B cell (primary cell): ENCODE measurements at regions not wholly inside any gene's neighbourhood (a gene's known extent, or its start where the extent isn't known, plus 50 kb on each side); places are given as distances from the start of the nearest gene placed in this dataset.

Experiments
- ATAC-seq: fragments of 200-7000 bp; cut with Tn5 transposase; one replicate; pipeline ENCODE4 v1.10.0; 2021; ENCODE audit warnings: low read depth, mild to moderate bottlenecking, moderate number of reproducible peaks, moderate library complexity
- CTCF ChIA-PET: fragments of 350-600 bp; sonication (Branson Sonifier 250); formaldehyde crosslinking; loops from one replicate; lab custom pipeline; 2021; ENCODE audit warnings: antibody characterized with exemption, inconsistent platforms; lab: Charles Lee
- POLR2A ChIA-PET: fragments of 350-600 bp; sonication (Branson Sonifier 250); formaldehyde crosslinking; loops from one replicate; lab custom pipeline; 2021; ENCODE audit warnings: antibody characterized with exemption; lab: Charles Lee
- DNase-seq: peaks from one replicate; pipeline ENCODE4 v3.0.0; 2013
- H2AFZ ChIP-seq: 2 replicates; pipeline ENCODE4 v1.6.1; 2012; ENCODE audit warnings: mild to moderate bottlenecking, low read depth, low read length; ENCODE audit not compliant: insufficient read depth, poor library complexity, severe bottlenecking
- H3K27ac ChIP-seq, 2 donors: 1 replicate in 1 of 2; 2 replicates in 1 of 2; pipeline ENCODE4 v1.5.1; 2012 to 2013; ENCODE audit warnings: low read length in 2 of 2, mild to moderate bottlenecking in 2 of 2, moderate library complexity in 1 of 2
- H3K27me3 ChIP-seq, 4 experiments: fragments of 200-600 bp in 1 of 4; sonication (generic) in 1 of 4; replicated peaks in 1 of 4; 1 replicate in 2 of 4; 2 replicates in 2 of 4; pipeline versions ENCODE4 v1.6.1 to v1.7.0; 2013 to 2016; ENCODE audit warnings: low read length in 3 of 4, mild to moderate bottlenecking in 2 of 4, mixed read lengths in 1 of 4, moderate library complexity in 1 of 4; ENCODE audit not compliant: insufficient read depth in 4 of 4, control insufficient read depth in 3 of 4; ENCODE audit errors: control extremely low read depth in 1 of 4
- H3K36me3 ChIP-seq, 2 experiments: replicated peaks in 1 of 2; 1 replicate in 1 of 2; 2 replicates in 1 of 2; pipeline versions ENCODE4 v1.6.1 to v1.7.1; 2013; ENCODE audit warnings: low read length in 1 of 2; ENCODE audit not compliant: insufficient read depth in 2 of 2, control insufficient read depth in 1 of 2; ENCODE audit errors: control extremely low read depth in 1 of 2, extremely low read depth in 1 of 2
- H3K4me1 ChIP-seq, 2 donors: fragments of 200-600 bp in 1 of 2; sonication (generic) in 1 of 2; 1 replicate in 1 of 2; 2 replicates in 1 of 2; pipeline versions ENCODE4 v1.5.1 to v1.6.1; 2013 to 2017; ENCODE audit warnings: low read length in 2 of 2; ENCODE audit not compliant: control insufficient read depth in 2 of 2, insufficient read depth in 2 of 2
- H3K4me2 ChIP-seq: replicated peaks from 2 replicates; pipeline ENCODE3; 2012; ENCODE audit warnings: mild to moderate bottlenecking, low read depth, low read length; ENCODE audit not compliant: poor library complexity, severe bottlenecking
- H3K4me3 ChIP-seq, 5 experiments: fragments of 200-600 bp in 1 of 5; sonication (generic) in 1 of 5; 1 replicate in 3 of 5; 2 replicates in 2 of 5; pipeline versions ENCODE4 v1.5.1 to v1.7.0; 2011 to 2016; ENCODE audit warnings: low read length in 4 of 5, mild to moderate bottlenecking in 4 of 5, low read depth in 2 of 5, control low read depth in 1 of 5, moderate library complexity in 1 of 5; ENCODE audit not compliant: insufficient read depth in 1 of 5; ENCODE audit errors: control extremely low read depth in 1 of 5, extremely low read depth in 1 of 5
- H3K79me2 ChIP-seq: fragments of 200-600 bp; sonication (generic); one replicate; pipeline ENCODE4 v1.6.0; 2016; ENCODE audit warnings: low read length; ENCODE audit not compliant: control insufficient read depth, insufficient read depth
- H3K9ac ChIP-seq: fragments of 200-600 bp; sonication (generic); 2 replicates; pipeline ENCODE4 v1.6.1; 2017; ENCODE audit warnings: mild to moderate bottlenecking, low read length, moderate library complexity
- H3K9me3 ChIP-seq, 3 donors: one replicate each; pipeline versions ENCODE4 v1.6.1 to v1.7.1; 2013; ENCODE audit warnings: low read length in 2 of 3; ENCODE audit not compliant: control insufficient read depth in 2 of 3, insufficient read depth in 1 of 3; ENCODE audit errors: control extremely low read depth in 1 of 3
- H4K20me1 ChIP-seq: 2 replicates; pipeline ENCODE4 v1.6.0; 2012; ENCODE audit warnings: mild to moderate bottlenecking, low read length; ENCODE audit not compliant: insufficient read depth, control insufficient read depth, poor library complexity, severe bottlenecking
- H3K27ac Mint-ChIP-seq: one replicate; pipeline ENCODE4 v1.8.0; 2021; ENCODE audit warnings: mixed read lengths
- H3K27me3 Mint-ChIP-seq: one replicate; pipeline ENCODE4 v1.8.0; 2021; ENCODE audit warnings: mixed read lengths
- H3K4me1 Mint-ChIP-seq: one replicate; pipeline ENCODE4 v1.8.0; 2021; ENCODE audit warnings: mixed read lengths
- H3K4me3 Mint-ChIP-seq: one replicate; pipeline ENCODE4 v1.8.0; 2021; ENCODE audit warnings: mixed read lengths
- H3K9me3 Mint-ChIP-seq: one replicate; pipeline ENCODE4 v1.8.0; 2022; ENCODE audit warnings: mixed read lengths; ENCODE audit not compliant: insufficient read depth
- EZH2 ChIP-seq: IDR thresholded peaks from 2 replicates; pipeline ENCODE4 v1.6.1; 2012; ENCODE audit warnings: borderline replicate concordance, low read depth, mild to moderate bottlenecking, moderate library complexity, low read length; ENCODE audit not compliant: insufficient read depth, poor library complexity, severe bottlenecking
- WGBS: methylation state at CpG from one replicate; pipeline ENCODE4 v1.1.5; 2013; ENCODE audit warnings: missing lambda C conversion rate; ENCODE audit not compliant: insufficient coverage; 5-methylcytosine and 5-hydroxymethylcytosine counted together
- intact Hi-C: fragments of 100-400 bp; cut with micrococcal nuclease; formaldehyde crosslinking; loops from one replicate; pipeline ENCODE4 v1.10.0; 2022
- TF ChIP-seq, protein P1 (sequence below): fragments of 200-600 bp; IDR thresholded peaks from one replicate; pipeline ENCODE4 v1.8.0; 2022; ENCODE audit warnings: antibody characterized with exemption, mild to moderate bottlenecking

DNA sequence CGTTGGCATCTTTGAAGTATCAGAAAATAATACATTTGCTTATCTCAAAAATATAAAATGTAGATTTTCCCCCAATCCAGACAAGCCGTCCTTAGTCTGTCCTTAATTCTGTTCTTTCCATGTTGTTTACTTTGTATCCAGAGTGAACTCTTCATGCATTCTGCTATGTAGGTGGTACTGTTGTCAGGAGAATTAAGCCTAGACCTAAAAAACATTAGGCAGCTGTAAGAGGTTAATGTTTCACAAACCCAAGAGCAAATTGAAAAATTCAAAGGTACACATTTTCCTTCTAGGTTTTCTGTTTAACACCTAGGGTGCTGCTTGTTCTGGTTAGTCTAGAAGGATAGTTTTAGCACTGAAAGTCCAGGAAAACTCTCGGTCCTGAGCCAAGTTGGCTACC lies 426.4 kb downstream of the QKI start:
- Histone ChIP-seq H3K4me1 (peaks cover 0 to 9% of the 10 kb centered on the region in 2 donors), H3K9me3 (peaks cover 0 to 12% (median 6%) of the 10 kb centered on the region in 3 donors), H3K27ac (no peak overlapping the region), H3K4me2 (no peak overlapping the region), H2AFZ (no peak overlapping the region), H3K4me3 (no peak overlapping the region), H4K20me1 (no peaks in the 10 kb centered on the region), H3K79me2 (no peaks in the 10 kb centered on the region), H3K9ac (no peak overlapping the region), H3K27me3 (peaks cover 0 to 8% (median 1%) of the 10 kb centered on the region in 4 experiments), H3K36me3 (no peaks in the 10 kb centered on the region)
- intact Hi-C loops = no loop called here
- DNase-seq (no peak), ATAC-seq (no peak)
- TF ChIP-seq EZH2 = no peak
- TF ChIP-seq, protein P1, sequence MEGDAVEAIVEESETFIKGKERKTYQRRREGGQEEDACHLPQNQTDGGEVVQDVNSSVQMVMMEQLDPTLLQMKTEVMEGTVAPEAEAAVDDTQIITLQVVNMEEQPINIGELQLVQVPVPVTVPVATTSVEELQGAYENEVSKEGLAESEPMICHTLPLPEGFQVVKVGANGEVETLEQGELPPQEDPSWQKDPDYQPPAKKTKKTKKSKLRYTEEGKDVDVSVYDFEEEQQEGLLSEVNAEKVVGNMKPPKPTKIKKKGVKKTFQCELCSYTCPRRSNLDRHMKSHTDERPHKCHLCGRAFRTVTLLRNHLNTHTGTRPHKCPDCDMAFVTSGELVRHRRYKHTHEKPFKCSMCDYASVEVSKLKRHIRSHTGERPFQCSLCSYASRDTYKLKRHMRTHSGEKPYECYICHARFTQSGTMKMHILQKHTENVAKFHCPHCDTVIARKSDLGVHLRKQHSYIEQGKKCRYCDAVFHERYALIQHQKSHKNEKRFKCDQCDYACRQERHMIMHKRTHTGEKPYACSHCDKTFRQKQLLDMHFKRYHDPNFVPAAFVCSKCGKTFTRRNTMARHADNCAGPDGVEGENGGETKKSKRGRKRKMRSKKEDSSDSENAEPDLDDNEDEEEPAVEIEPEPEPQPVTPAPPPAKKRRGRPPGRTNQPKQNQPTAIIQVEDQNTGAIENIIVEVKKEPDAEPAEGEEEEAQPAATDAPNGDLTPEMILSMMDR = no peak
- H3K4me3 Mint-ChIP-seq = no peak overlapping the region
- H3K4me1 Mint-ChIP-seq = peaks cover 7% of the 10 kb centered on the region
- CTCF ChIA-PET = no interaction called here
- H3K9me3 Mint-ChIP-seq = peaks cover 10% of the 10 kb centered on the region
- H3K27me3 Mint-ChIP-seq = peaks cover 14% of the 10 kb centered on the region
- WGBS = 100% methylated on average over 1 of the region's 3 CpGs
- POLR2A ChIA-PET = no interaction called here
- no peak overlapping the region for H3K27ac Mint-ChIP-seq

DNA sequence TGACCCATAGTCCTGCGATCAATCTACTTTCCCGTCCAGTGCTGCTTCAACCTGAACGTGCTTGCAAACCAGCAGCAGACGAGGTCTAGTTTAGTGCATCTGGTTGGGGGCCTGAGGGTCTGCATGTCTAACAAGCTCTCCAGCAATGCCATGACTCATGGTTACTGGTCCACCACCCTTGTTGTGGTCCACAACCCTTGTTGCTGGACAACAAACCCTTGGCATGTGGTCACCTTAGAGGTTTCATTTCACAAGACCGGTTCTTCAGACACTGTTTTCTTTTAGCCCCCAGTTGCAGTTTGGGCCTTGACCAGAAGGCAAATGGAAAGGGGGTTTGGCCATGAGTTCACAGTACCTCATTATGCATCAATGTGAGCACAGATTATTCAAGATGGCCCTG lies 424.8 kb downstream of the QKI start:
- H3K36me3 ChIP-seq = no peaks in the 10 kb centered on the region
- peaks cover 0 to 8% (median 1%) of the 10 kb centered on the region in 4 experiments for H3K27me3 ChIP-seq
- DNase-seq = no peak
- no peak overlapping the region for H3K4me3 Mint-ChIP-seq
- no peak overlapping the region for H3K4me2 ChIP-seq
- H3K9me3 ChIP-seq = peaks cover 0 to 18% (median 6%) of the 10 kb centered on the region in 3 donors
- no peak overlapping the region for H2AFZ ChIP-seq
- H3K4me1 Mint-ChIP-seq = peaks cover 7% of the 10 kb centered on the region
- POLR2A ChIA-PET = no interaction called here
- no peak overlapping the region for H3K27ac Mint-ChIP-seq
- TF ChIP-seq EZH2 = no peak
- no peak overlapping the region for H3K4me3 ChIP-seq
- H3K27ac ChIP-seq = no peak overlapping the region
- H3K9ac ChIP-seq = no peak overlapping the region
- H3K9me3 Mint-ChIP-seq = peaks cover 10% of the 10 kb centered on the region
- no peaks in the 10 kb centered on the region for H3K79me2 ChIP-seq
- peaks cover 0 to 9% of the 10 kb centered on the region in 2 donors for H3K4me1 ChIP-seq
- 96% methylated on average over 5 of the region's 5 CpGs for WGBS
- peaks cover 21% of the 10 kb centered on the region for H3K27me3 Mint-ChIP-seq
- intact Hi-C loops = no loop called here
- no peak for ATAC-seq
- H4K20me1 ChIP-seq = no peaks in the 10 kb centered on the region
- CTCF ChIA-PET = no interaction called here
